Epithelial cell of prostate (primary cell): ENCODE measurements at regions not wholly inside any gene's neighbourhood (a gene's known extent, or its start where the extent isn't known, plus 50 kb on each side); places are given as distances from the start of the nearest gene placed in this dataset.
"Not testable (repeated sequence)": the region's sequence is repeated elsewhere in the genome, so short reads cannot be mapped to it uniquely, and the experiment has no call there.

ENCODE experiments used
- DNase-seq: peaks from one replicate; pipeline ENCODE4 v3.0.0-alpha.2; 2011; ENCODE audit warnings: low read depth, low spot score
- H3K27ac ChIP-seq: fragments of 450-650 bp; 2 replicates; pipeline ENCODE4 v1.5.1; 2017; ENCODE audit warnings: mild to moderate bottlenecking

DNA sequence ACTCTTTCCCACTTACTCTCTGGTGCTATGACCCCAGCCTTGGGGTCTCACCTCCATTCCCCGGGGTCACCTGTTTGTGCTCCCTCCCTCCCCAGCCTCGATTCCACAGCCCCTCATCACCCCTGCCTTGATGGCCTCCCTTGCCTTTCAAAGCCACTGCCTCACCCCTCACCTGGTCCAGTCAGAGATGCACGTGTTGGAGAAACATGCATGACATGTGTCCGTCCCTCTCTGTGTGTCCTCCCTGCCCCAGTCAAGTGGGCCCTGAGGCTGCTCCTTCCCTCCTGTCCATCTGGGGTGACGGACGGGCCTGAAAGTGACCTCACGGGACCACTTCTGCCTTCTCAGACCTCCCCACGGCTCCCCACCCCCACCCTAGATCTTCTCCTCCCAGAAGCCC is 82.3 kb upstream of the TWIST2 start:
- H3K27ac ChIP-seq = no peak overlapping the region
- DNase-seq = no peak

DNA sequence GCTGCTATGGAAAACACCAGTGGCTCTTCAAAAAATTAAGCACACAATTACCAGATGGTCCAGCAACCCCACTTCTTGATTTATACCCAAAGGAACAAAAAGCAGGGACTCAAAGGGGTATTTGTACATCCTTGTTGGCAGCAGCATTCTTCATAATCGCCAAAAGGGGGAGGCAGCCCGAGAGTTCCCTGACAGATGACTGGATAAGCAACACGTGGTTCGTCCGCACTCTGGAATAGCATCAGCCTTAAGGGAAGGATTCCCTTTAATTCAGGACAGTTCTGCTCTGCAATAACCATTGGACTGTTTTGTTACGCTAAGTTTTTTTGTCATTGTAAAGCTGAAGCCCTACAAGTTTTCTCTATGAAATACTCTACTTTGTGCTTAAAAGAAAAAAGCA is 76.7 kb upstream of the TWIST2 start:
- no peak overlapping the region for H3K27ac ChIP-seq
- DNase-seq = no peak

GRCh38 chr2:238771639-238772038 is 76.2 kb upstream of the TWIST2 start:
- DNase-seq = no peak

GRCh38 chr2:238772635-238773297 is 75.1 kb upstream of the TWIST2 start:
- H3K27ac ChIP-seq = no peak overlapping the region
- DNase-seq = no peak

More at GRCh38 chr2:238771639-238772038, 76.2 kb upstream of the TWIST2 start:
- H3K27ac ChIP-seq = no peak overlapping the region

DNA sequence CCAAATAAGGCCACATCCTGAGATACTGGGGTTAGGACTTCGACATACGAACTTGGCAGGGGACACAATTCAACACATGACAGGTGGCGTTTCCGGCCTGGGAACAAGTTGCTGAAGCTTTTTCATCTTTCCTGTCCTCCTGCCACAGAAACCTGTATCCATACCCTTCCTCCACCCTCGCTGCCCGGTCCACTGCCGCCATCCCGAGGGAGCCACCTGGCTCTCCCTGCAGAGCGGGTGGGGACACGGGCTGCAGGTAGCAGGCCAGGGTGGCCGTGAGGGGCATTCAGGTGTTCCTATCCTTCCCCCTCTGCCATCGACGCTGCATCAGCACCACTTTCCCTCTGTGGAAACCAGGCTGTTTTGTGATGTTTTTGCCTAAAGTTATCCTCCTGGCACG is 74.4 kb upstream of the TWIST2 start:
- no peak overlapping the region for H3K27ac ChIP-seq
- no peak for DNase-seq

GRCh38 chr2:238774071-238774470 is 73.8 kb upstream of the TWIST2 start:
- no peak overlapping the region for H3K27ac ChIP-seq
- no peak for DNase-seq

- H3K27ac ChIP-seq = no peak overlapping the region
- no peak for DNase-seq
These were observed 72.8 kb upstream of the TWIST2 start for GRCh38 chr2:238774980-238775509.

DNA sequence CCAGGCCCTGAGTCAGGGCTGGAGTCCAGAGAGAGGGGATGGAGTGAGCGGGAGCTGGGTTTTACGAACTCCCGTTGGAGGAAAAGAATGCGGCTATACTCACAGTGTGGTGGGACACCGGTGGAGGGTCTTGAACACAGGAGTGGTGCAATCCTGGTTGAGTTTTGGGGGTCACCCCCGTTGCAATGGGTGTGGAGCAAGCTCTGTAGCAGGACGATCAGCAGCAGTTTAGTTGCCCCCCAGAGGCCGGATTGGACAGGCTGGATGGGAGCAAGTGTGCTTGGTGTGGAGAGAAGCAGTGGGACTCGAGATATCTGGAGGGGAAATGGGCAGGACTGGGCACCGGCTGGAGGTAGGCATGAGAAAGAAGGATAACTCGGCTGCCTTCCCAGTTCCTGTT is 72.3 kb upstream of the TWIST2 start:
- H3K27ac ChIP-seq = no peak overlapping the region
- DNase-seq = no peak

DNA sequence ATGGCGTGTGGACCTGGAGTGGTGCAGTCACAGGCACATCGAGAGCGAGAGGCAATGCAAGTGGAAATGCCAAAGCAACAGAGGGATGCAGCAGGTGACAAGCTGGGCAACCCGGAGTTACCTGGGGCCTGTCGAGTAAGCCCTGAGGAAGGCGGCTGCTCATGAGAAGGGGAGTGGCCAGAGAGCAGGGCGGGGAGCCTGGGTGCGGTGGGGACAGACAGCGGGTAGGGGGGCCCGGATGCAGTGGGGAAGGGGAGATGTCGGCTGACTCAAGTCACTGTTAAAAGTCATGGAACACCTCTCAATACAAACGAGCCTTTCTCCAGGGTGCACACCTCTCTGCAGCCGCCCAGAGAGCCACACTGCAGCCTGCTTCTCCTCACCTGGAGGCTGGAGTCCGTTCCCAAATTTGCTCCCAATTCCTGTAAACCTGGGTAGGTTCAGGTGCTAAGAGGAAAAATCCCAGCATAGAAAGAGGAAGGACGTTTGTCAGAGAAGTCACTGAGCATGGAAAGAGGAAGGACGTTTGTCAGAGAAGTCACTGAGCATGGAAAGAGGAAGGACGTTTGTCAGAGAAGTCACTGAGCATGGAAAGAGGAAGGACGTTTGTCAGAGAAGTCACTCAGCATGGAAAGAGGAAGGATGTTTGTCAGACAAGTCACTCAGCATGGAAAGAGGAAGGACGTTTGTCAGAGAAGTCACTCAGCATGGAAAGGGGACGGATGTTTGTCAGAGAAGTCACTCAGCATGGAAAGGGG is 71.7 kb upstream of the TWIST2 start:
- H3K27ac ChIP-seq = no peak overlapping the region
- no peak for DNase-seq

DNA sequence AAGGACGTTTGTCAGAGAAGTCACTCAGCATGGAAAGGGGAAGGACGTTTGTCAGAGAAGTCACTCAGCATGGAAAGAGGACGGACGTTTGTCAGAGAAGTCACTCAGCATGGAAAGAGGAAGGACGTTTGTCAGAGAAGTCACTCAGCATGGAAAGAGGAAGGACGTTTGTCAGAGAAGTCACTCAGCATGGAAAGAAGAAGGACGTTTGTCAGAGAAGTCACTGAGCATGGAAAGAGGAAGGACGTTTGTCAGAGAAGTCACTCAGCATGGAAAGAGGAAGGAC is 71.2 kb upstream of the TWIST2 start:
- not testable (repeated sequence) for H3K27ac ChIP-seq, DNase-seq

- DNase-seq = no peak
- no peak overlapping the region for H3K27ac ChIP-seq
These were observed 70.4 kb upstream of the TWIST2 start for GRCh38 chr2:238777369-238778067.

GRCh38 chr2:238784671-238785527 is 63.0 kb upstream of the TWIST2 start:
- no peak for DNase-seq
- no peak overlapping the region for H3K27ac ChIP-seq

DNA sequence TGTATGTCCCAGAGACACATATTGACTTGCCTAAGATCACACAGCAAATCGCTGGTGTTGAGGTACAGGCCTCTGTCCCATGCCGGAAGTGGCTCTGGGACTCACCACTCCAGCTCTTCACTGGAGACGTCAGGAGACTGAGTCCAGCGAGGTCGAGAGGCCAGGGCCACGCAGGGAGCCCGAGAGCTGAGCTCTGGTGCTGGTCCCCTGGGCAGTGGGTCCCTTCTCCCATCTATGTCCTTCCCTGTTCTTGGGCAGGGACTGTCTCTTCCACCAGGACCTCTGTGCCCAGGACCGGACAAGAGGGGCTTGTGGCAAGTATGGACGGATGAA is 62.4 kb upstream of the TWIST2 start:
- H3K27ac ChIP-seq = no peak overlapping the region
- DNase-seq = no peak

DNA sequence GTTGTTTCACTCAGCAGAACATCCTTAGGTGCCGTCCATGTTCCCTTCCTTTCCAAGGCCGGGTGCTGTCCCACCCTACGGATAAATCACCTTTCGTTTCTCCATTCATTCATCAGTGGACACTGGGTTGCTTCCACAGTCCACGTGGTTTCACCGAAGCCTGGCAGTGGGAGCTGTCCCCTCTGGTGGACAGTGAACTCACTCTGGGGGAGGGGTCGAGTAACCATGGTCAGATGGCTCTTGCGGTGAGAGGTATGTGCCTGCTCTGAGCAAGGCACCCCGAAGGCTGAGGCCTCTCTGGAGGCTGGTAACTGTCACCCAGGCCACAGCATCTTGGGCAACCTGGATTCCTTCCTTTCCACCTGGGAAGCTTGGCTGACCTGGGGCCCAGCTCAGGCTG is 61.5 kb upstream of the TWIST2 start:
- H3K27ac ChIP-seq = no peak overlapping the region
- no peak for DNase-seq

GRCh38 chr2:238786792-238787490 is 60.9 kb upstream of the TWIST2 start:
- no peak overlapping the region for H3K27ac ChIP-seq
- no peak for DNase-seq

- DNase-seq = no peak
- H3K27ac ChIP-seq = no peak overlapping the region
These were observed 60.4 kb upstream of the TWIST2 start for GRCh38 chr2:238787501-238787900.

DNA sequence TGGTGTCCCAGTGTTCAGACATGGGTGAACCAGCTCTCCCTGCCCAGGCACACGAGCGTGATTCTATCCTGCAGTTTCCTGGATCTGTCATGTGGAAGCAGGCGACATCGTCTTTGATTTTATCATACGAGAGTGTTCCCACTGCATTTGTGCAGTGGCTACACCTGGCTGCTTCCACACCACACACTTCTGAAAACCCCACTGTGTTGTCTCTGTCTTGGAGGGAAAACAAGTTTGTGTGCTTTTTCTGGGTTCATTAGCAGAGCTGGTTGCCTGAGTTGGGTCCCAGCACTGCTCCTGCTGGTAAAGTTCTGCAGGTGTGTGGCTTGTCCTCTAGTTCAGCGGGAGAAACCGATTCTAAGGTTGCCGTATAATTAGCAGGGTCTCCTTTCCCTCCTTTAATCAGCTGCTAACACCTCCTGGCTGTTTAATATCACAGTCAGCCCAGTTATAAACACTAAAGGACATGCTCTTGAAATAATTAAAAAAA is 58.5 kb upstream of the TWIST2 start:
- no peak overlapping the region for H3K27ac ChIP-seq
- no peak for DNase-seq

DNA sequence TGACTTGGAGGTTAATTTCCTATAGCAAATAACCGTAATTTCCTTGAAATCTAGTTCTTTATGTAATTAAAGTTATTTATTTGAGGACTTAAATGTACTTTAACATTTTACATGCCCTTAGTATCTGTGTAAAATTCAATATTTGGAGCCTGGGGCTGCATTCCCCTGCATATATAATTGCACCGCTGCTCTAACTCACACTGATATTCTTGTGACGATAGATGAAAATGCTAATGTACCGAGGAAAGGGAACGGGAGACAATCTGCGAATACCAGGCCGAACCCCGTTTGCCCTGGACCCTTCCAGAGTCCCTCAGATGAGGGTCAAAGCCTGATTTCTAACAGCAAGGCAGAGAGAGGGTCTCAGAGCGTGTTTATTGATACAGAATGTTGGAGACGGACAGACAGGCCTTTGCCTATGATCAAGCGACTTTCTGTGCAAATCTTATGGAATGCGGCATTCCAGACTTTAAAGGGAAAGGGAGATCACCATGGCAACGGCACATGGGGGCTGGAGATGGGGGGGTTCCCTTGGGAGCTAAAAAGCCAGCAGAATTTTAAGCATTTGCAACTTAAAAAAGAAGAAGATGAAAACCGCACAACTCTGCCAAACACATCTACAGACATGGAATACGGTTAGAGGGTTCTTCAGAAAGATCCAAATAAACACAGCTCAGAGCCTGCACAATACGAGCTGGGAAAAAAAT is 57.6 kb upstream of the TWIST2 start:
- no peak for DNase-seq
- no peak overlapping the region for H3K27ac ChIP-seq

DNA sequence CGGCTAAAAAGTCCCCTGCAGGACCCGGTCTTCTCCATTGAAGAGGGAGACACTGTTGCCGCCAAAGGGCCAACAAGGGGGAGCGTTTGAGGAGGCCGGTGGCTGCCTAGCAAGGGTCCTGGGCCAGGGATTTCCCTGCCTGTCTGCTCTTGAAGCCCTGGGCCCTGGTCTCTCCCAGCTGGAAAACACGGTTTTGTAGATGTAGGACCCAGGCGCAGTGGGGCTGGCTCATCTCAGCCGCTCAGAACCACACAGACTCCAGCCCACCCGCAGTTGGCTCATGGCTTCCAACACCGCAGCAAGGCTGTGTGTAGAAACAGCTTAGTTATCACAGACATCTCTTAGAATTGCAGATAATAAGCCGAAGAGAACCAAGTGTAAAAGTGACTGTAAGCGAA is 57.1 kb upstream of the TWIST2 start:
- no peak for DNase-seq
- no peak overlapping the region for H3K27ac ChIP-seq
